ENCODE measurements at regions not wholly inside any gene's neighbourhood (a gene's known extent, or its start where the extent isn't known, plus 50 kb on each side); places are given as distances from the start of the nearest gene placed in this dataset.
"Not testable (repeated sequence)": the region's sequence is repeated elsewhere in the genome, so short reads cannot be mapped to it uniquely, and the experiment has no call there.

- DNase-seq (ENCODE audit: low spot score in 2 of 2): no peak
- TF ChIP-seq CTCF (IDR thresholded peaks at IDR 0.05) (no peak), POLR2A (IDR thresholded peaks at IDR 0.05) (no peak), EP300 (IDR thresholded peaks at IDR 0.05) (no peak)
- Histone ChIP-seq H3K27ac (no peak overlapping the region), H3K9me3 (peaks cover 0 to 18% (median 0%) of the 10 kb centered on the region in 4 donors), H3K36me3 (no peaks in the 10 kb centered on the region), H3K27me3 (no peaks in the 10 kb centered on the region), H3K4me1 (no peaks in the 10 kb centered on the region), H3K4me3 (no peak overlapping the region)
- WGBS, 2 donors: 68 to 74% methylated on average over 3 of the region's 3 CpGs
Observed at GRCh38 chr17:20823905-20824304, 218.9 kb downstream of the USP22 start.

- Histone ChIP-seq H3K36me3 (no peaks in the 10 kb centered on the region), H3K27me3 (no peaks in the 10 kb centered on the region), H3K4me1 (no peaks in the 10 kb centered on the region), H3K4me3 (no peak overlapping the region), H3K27ac (no peak overlapping the region), H3K9me3 (peaks cover 0 to 18% (median 0%) of the 10 kb centered on the region in 4 donors)
- DNase-seq (ENCODE audit: low spot score in 2 of 2): no peak
- TF ChIP-seq CTCF (IDR thresholded peaks at IDR 0.05) (no peak), EP300 (IDR thresholded peaks at IDR 0.05) (no peak), POLR2A (IDR thresholded peaks at IDR 0.05) (no peak)
- 80 to 86% methylated on average over 9 of the region's 9 CpGs for whole genome bisulfite sequencing, 2 donors
Observed at GRCh38 chr17:20825539-20825938, 217.3 kb downstream of the USP22 start.

- Histone ChIP-seq H3K27ac (peak overlapping the region in 1 of 4 donors; percentile 3), H3K4me3 (peak overlapping the region in 2 of 4 donors; percentile 21 to 25), H3K27me3 (peaks cover 0 to 43% of the 10 kb centered on the region in 2 donors)
- not testable (repeated sequence) for H3K9me3 ChIP-seq; DNase-seq (ENCODE audit: low spot score in 2 of 2); H3K36me3 ChIP-seq; H3K4me1 ChIP-seq
- WGBS, 2 donors: 13 to 30% methylated on average over 14 to 18 of the region's 23 CpGs
Observed at GRCh38 chr17:20840453-20840852, 202.4 kb downstream of the USP22 start.

- H3K36me3 ChIP-seq; DNase-seq (ENCODE audit: low spot score in 2 of 2); H3K27ac ChIP-seq; H3K4me1 ChIP-seq; H3K9me3 ChIP-seq: not testable (repeated sequence)
- Histone ChIP-seq H3K27me3 (peaks cover 0 to 43% of the 10 kb centered on the region in 2 donors), H3K4me3 (peak overlapping the region in 3 of 4 donors; percentile 7 to 21 (median 14))
- 60 to 84% methylated on average over 7 to 31 of the region's 62 CpGs for WGBS, 2 donors
Observed at GRCh38 chr17:20840987-20841865, 201.6 kb downstream of the USP22 start.

- 82 to 88% methylated on average over 2 to 11 of the region's 14 CpGs for WGBS, 2 donors
- H3K27me3 ChIP-seq: peaks cover 0 to 46% of the 10 kb centered on the region in 2 donors
Observed at GRCh38 chr17:20842012-20842411, 200.8 kb downstream of the USP22 start.

GRCh38 chr17:20843261-20843660, 199.6 kb downstream of the USP22 start:
- not testable (repeated sequence) for DNase-seq (ENCODE audit: low spot score in 2 of 2); H3K36me3 ChIP-seq; H3K9me3 ChIP-seq; H3K27ac ChIP-seq; H3K4me1 ChIP-seq
- Histone ChIP-seq H3K27me3 (peaks cover 0 to 46% of the 10 kb centered on the region in 2 donors), H3K4me3 (peak overlapping the region in 1 of 4 donors; percentile 33)
- 68 to 79% methylated on average over 4 of the region's 19 CpGs for WGBS, 2 donors

More at GRCh38 chr17:20842012-20842411, 200.8 kb downstream of the USP22 start:
- not testable (repeated sequence) for H3K4me1 ChIP-seq; DNase-seq (ENCODE audit: low spot score in 2 of 2); H3K36me3 ChIP-seq; H3K4me3 ChIP-seq; H3K27ac ChIP-seq; H3K9me3 ChIP-seq

GRCh38 chr17:20843799-20844553, 198.8 kb downstream of the USP22 start:
- H3K36me3 ChIP-seq; H3K4me1 ChIP-seq; H3K27ac ChIP-seq; DNase-seq (ENCODE audit: low spot score in 2 of 2); H3K9me3 ChIP-seq: not testable (repeated sequence)
- H3K4me3 ChIP-seq: peak overlapping the region in 2 of 4 donors; percentile 32 to 33
- 3 to 10% methylated on average over 4 to 36 of the region's 74 CpGs for WGBS, 2 donors
- H3K27me3 ChIP-seq: peaks cover 0 to 46% of the 10 kb centered on the region in 2 donors

Data from tibial nerve (tissue), 4 donors.